ENCODE measurements at regions not wholly inside any gene's neighbourhood (a gene's known extent, or its start where the extent isn't known, plus 50 kb on each side); places are given as distances from the start of the nearest gene placed in this dataset.
"Not testable (repeated sequence)": the region's sequence is repeated elsewhere in the genome, so short reads cannot be mapped to it uniquely, and the experiment has no call there.

GRCh38 chr3:145175626-145176025 lies 985.4 kb downstream of the PLOD2 start:
- DNase-seq (ENCODE audit: low spot score): no peak

- DNase-seq (ENCODE audit: low spot score): no peak
Measured at GRCh38 chr3:145176907-145177306, 984.1 kb downstream of the PLOD2 start.

GRCh38 chr3:145177828-145178227 lies 983.2 kb downstream of the PLOD2 start:
- DNase-seq (ENCODE audit: low spot score): no peak

- no peak for DNase-seq (ENCODE audit: low spot score)
Measured at GRCh38 chr3:145182196-145182911, 978.6 kb downstream of the PLOD2 start.

- DNase-seq (ENCODE audit: low spot score): no peak
Measured at GRCh38 chr3:145183261-145183660, 977.7 kb downstream of the PLOD2 start.

GRCh38 chr3:145188079-145188770 lies 972.8 kb downstream of the PLOD2 start:
- DNase-seq (ENCODE audit: low spot score): no peak

GRCh38 chr3:145190138-145190537 lies 970.8 kb downstream of the PLOD2 start:
- DNase-seq (ENCODE audit: low spot score): no peak

GRCh38 chr3:145190761-145191160 lies 970.2 kb downstream of the PLOD2 start:
- DNase-seq (ENCODE audit: low spot score): no peak

- DNase-seq (ENCODE audit: low spot score): no peak
Measured at GRCh38 chr3:145191543-145191942, 969.4 kb downstream of the PLOD2 start.

- DNase-seq (ENCODE audit: low spot score): no peak
Measured at GRCh38 chr3:145197051-145197820, 963.7 kb downstream of the PLOD2 start.

GRCh38 chr3:145197821-145198220 lies 963.2 kb downstream of the PLOD2 start:
- no peak for DNase-seq (ENCODE audit: low spot score)

- no peak for DNase-seq (ENCODE audit: low spot score)
Measured at GRCh38 chr3:145209561-145209960, 951.4 kb downstream of the PLOD2 start.

- peak; percentile 9 for DNase-seq (ENCODE audit: low spot score)
Measured at GRCh38 chr3:145219355-145220235, 941.4 kb downstream of the PLOD2 start.

GRCh38 chr3:145224886-145225285 lies 936.1 kb downstream of the PLOD2 start:
- no peak for DNase-seq (ENCODE audit: low spot score)

- DNase-seq (ENCODE audit: low spot score): no peak
Measured at GRCh38 chr3:145243875-145244274, 917.1 kb downstream of the PLOD2 start.

- DNase-seq (ENCODE audit: low spot score): no peak
Measured at GRCh38 chr3:145244327-145244726, 916.7 kb downstream of the PLOD2 start.

GRCh38 chr3:145246291-145246690 lies 914.7 kb downstream of the PLOD2 start:
- DNase-seq (ENCODE audit: low spot score): no peak

- no peak for DNase-seq (ENCODE audit: low spot score)
Measured at GRCh38 chr3:145248928-145249327, 912.1 kb downstream of the PLOD2 start.

GRCh38 chr3:145251311-145251710 lies 909.7 kb downstream of the PLOD2 start:
- no peak for DNase-seq (ENCODE audit: low spot score)

- DNase-seq (ENCODE audit: low spot score): not testable (repeated sequence)
Measured at GRCh38 chr3:145257967-145258366, 903.0 kb downstream of the PLOD2 start.

- DNase-seq (ENCODE audit: low spot score): no peak
Measured at GRCh38 chr3:145259166-145259880, 901.7 kb downstream of the PLOD2 start.
